HL-60 (cell line): ENCODE measurements at regions not wholly inside any gene's neighbourhood (a gene's known extent, or its start where the extent isn't known, plus 50 kb on each side); places are given as distances from the start of the nearest gene placed in this dataset.

Experiments used
- DNase-seq, 2 experiments: peaks; one replicate each; pipeline ENCODE4 v3.0.0-alpha.2; 2010 to 2020; ENCODE audit warnings: low read depth in 1 of 2, low spot score in 1 of 2
- H3K27ac ChIP-seq: fragments of 250-450 bp; sonication (Bioruptor Pico); replicated peaks from 2 replicates; pipeline ENCODE4 v1.5.1; 2020; ENCODE audit warnings: mild to moderate bottlenecking, moderate library complexity
- H3K27me3 ChIP-seq: fragments of 250-450 bp; sonication (Bioruptor Pico); 2 replicates; pipeline ENCODE4 v1.5.1; 2021; ENCODE audit warnings: mild to moderate bottlenecking, moderate library complexity; ENCODE audit not compliant: insufficient read depth, poor library complexity, severe bottlenecking
- H3K4me3 ChIP-seq: replicated peaks from 2 replicates; pipeline ENCODE4 v1.5.1; 2011; ENCODE audit warnings: mild to moderate bottlenecking, control low read depth, low read length; ENCODE audit not compliant: insufficient read depth
- GABPA ChIP-seq: IDR thresholded peaks from 2 replicates; pipeline ENCODE4 v1.6.1; 2012; ENCODE audit warnings: low read depth
- POLR2AphosphoS5 ChIP-seq: IDR thresholded peaks from 2 replicates; pipeline ENCODE4 v1.6.1; 2012; ENCODE audit warnings: low read depth
- SPI1 ChIP-seq: IDR thresholded peaks from 2 replicates; pipeline ENCODE4 v1.6.1; 2012; ENCODE audit warnings: low read depth, mild to moderate bottlenecking, borderline replicate concordance
- TF ChIP-seq, protein P1 (sequence below): IDR thresholded peaks from 2 replicates; pipeline ENCODE4 v1.6.1; 2012; ENCODE audit warnings: low read depth; ENCODE audit not compliant: insufficient replicate concordance
- TF ChIP-seq, protein P2 (sequence below): IDR thresholded peaks from one replicate; pipeline ENCODE4 v1.5.1; 2011; ENCODE audit warnings: low read length, control low read depth, inconsistent platforms; ENCODE audit not compliant: insufficient read depth

DNA sequence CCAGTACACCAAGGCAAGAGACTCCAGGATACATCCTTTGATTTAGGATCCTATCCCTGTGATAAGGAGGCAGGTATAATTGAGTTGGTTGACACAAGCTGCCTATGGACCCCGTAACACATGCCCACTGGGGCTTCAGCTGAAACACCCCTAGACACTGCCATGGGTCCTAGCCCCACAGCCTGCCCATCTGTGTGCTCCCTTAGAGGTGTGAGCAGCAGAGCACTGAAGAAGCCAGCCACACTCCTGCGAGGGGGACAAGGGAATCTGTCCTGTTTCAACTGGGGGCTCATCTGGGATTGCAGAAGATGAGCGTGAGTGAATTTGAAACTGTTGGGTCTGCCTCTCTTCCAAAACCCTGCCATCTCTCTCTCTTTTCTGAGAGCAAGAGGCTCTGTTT lies 385.9 kb upstream of the SLITRK6 start:
- no peak for DNase-seq
- Histone ChIP-seq H3K4me3 (no peak overlapping the region), H3K27ac (no peak overlapping the region), H3K27me3 (no peaks in the 10 kb centered on the region)
- TF ChIP-seq SPI1 (no peak), POLR2AphosphoS5 (no peak), GABPA (no peak)
- TF ChIP-seq, protein P1, sequence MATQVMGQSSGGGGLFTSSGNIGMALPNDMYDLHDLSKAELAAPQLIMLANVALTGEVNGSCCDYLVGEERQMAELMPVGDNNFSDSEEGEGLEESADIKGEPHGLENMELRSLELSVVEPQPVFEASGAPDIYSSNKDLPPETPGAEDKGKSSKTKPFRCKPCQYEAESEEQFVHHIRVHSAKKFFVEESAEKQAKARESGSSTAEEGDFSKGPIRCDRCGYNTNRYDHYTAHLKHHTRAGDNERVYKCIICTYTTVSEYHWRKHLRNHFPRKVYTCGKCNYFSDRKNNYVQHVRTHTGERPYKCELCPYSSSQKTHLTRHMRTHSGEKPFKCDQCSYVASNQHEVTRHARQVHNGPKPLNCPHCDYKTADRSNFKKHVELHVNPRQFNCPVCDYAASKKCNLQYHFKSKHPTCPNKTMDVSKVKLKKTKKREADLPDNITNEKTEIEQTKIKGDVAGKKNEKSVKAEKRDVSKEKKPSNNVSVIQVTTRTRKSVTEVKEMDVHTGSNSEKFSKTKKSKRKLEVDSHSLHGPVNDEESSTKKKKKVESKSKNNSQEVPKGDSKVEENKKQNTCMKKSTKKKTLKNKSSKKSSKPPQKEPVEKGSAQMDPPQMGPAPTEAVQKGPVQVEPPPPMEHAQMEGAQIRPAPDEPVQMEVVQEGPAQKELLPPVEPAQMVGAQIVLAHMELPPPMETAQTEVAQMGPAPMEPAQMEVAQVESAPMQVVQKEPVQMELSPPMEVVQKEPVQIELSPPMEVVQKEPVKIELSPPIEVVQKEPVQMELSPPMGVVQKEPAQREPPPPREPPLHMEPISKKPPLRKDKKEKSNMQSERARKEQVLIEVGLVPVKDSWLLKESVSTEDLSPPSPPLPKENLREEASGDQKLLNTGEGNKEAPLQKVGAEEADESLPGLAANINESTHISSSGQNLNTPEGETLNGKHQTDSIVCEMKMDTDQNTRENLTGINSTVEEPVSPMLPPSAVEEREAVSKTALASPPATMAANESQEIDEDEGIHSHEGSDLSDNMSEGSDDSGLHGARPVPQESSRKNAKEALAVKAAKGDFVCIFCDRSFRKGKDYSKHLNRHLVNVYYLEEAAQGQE: no peak
- TF ChIP-seq, protein P2, sequence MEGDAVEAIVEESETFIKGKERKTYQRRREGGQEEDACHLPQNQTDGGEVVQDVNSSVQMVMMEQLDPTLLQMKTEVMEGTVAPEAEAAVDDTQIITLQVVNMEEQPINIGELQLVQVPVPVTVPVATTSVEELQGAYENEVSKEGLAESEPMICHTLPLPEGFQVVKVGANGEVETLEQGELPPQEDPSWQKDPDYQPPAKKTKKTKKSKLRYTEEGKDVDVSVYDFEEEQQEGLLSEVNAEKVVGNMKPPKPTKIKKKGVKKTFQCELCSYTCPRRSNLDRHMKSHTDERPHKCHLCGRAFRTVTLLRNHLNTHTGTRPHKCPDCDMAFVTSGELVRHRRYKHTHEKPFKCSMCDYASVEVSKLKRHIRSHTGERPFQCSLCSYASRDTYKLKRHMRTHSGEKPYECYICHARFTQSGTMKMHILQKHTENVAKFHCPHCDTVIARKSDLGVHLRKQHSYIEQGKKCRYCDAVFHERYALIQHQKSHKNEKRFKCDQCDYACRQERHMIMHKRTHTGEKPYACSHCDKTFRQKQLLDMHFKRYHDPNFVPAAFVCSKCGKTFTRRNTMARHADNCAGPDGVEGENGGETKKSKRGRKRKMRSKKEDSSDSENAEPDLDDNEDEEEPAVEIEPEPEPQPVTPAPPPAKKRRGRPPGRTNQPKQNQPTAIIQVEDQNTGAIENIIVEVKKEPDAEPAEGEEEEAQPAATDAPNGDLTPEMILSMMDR: no peak

DNA sequence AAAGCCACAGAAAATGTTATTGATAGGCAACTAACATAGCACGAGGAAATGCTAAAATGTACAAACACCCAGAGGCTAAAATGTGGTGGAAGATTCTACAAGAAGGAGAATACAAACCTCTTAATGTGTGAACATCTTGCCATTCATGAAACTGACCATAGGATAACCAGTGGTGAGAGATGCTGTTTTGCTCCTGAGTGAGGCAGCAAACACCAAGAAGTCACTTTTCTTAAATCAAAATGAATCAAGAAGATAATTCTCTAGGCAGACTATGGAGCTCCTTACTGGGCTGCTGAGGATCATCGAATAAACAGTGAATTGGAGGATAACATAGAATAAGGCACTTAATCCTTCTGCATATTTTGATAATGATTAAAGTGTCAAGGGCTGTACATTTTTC lies 375.4 kb upstream of the SLITRK6 start:
- H3K4me3 ChIP-seq: no peak overlapping the region
- H3K27me3 ChIP-seq: no peaks in the 10 kb centered on the region
- no peak overlapping the region for H3K27ac ChIP-seq
- no peak for DNase-seq
- no peak for TF ChIP-seq SPI1
- TF ChIP-seq, protein P2: no peak

DNA sequence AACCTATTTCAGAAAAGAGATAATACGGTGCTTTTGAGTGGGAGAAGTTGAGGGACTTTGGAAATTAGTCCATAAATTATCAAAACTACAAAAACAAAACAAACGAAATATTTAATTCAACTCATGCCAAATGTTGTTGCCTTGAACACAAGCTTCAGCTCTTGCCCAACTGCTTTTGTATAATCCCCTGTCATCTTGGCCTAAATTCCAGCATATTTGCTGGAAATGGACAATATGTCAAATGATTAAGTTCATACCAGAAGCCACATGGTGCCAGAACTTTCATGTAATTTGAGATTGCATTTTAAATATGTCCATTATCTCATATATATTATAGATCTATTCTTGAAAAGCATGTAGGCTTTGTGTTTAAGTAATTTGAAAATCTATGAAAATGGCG lies 373.7 kb upstream of the SLITRK6 start:
- TF ChIP-seq POLR2AphosphoS5: no peak
- TF ChIP-seq SPI1: no peak
- TF ChIP-seq, protein P2: no peak
- TF ChIP-seq GABPA: no peak
- no peak overlapping the region for H3K4me3 ChIP-seq
- DNase-seq: no peak
- no peaks in the 10 kb centered on the region for H3K27me3 ChIP-seq
- no peak overlapping the region for H3K27ac ChIP-seq

DNA sequence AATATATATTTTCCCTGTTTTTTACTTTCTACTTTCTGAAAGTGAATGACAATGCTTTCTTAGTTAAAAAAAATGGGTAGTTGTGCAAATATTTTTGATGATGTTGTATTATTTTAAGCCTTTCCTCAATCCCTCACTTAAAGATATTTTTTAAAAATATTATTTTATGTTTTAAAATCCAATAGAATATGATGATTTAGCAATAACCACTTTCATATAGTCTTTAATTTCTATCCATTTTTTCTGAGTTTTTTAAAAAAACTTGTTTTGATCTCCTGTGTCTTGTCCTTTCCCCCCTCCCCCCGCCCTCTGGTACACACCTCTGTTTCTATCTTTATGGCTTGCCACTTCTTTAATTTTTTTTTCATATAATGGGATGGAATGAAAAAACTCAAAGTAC lies 362.0 kb upstream of the SLITRK6 start:
- no peak for DNase-seq
- TF ChIP-seq GABPA (no peak), POLR2AphosphoS5 (no peak)
- TF ChIP-seq, protein P2: no peak
- TF ChIP-seq, protein P1: no peak
- no peak overlapping the region for H3K4me3 ChIP-seq
- no peak overlapping the region for H3K27ac ChIP-seq
- no peaks in the 10 kb centered on the region for H3K27me3 ChIP-seq
